CD4-positive, alpha-beta T cell (primary cell): ENCODE measurements at regions not wholly inside any gene's neighbourhood (a gene's known extent, or its start where the extent isn't known, plus 50 kb on each side); places are given as distances from the start of the nearest gene placed in this dataset.

ENCODE experiments used
- ATAC-seq: fragments of 200-7000 bp; cut with Tn5 transposase; one replicate; pipeline ENCODE4 v1.10.0; 2022; ENCODE audit warnings: mild to moderate bottlenecking; ENCODE audit not compliant: poor library complexity
- CTCF ChIA-PET: fragments of 350-600 bp; sonication (Branson Sonifier 250); formaldehyde crosslinking; loops from one replicate; lab custom pipeline; 2021; ENCODE audit warnings: antibody characterized with exemption, inconsistent platforms; lab: Charles Lee
- POLR2A ChIA-PET: fragments of 350-600 bp; sonication (Branson Sonifier 250); formaldehyde crosslinking; loops from one replicate; lab custom pipeline; 2021; ENCODE audit warnings: antibody characterized with exemption, inconsistent platforms; lab: Charles Lee
- DNase-seq, 14 experiments: peaks; one replicate each; pipeline ENCODE4 v3.0.0-alpha.2; 2013 to 2020; ENCODE audit warnings: mixed read lengths in 2 of 14
- H3K27ac ChIP-seq, 2 donors: one replicate each; pipeline versions ENCODE4 v1.5.1 to v1.7.0; 2013; ENCODE audit warnings: low read length in 2 of 2, low read depth in 1 of 2, mild to moderate bottlenecking in 1 of 2
- H3K27me3 ChIP-seq, 2 experiments: 1 replicate in 1 of 2; 2 replicates in 1 of 2; pipeline versions ENCODE4 v1.6.1 to v1.7.0; 2013; ENCODE audit warnings: low read length in 2 of 2, control low read depth in 1 of 2, mild to moderate bottlenecking in 1 of 2, moderate library complexity in 1 of 2; ENCODE audit not compliant: insufficient read depth in 2 of 2, control insufficient read depth in 1 of 2
- H3K36me3 ChIP-seq: one replicate; pipeline ENCODE4 v1.6.1; 2013; ENCODE audit warnings: low read length, control low read depth; ENCODE audit not compliant: insufficient read depth
- H3K4me1 ChIP-seq: one replicate; pipeline ENCODE4 v1.6.1; 2013; ENCODE audit warnings: low read length, control low read depth; ENCODE audit not compliant: insufficient read depth
- H3K4me3 ChIP-seq: one replicate; pipeline ENCODE4 v1.5.1; 2013; ENCODE audit warnings: mild to moderate bottlenecking, low read length, moderate library complexity
- H3K9me3 ChIP-seq, 2 experiments: 1 replicate in 1 of 2; 2 replicates in 1 of 2; pipeline versions ENCODE4 v1.6.1 to v1.7.0; 2013; ENCODE audit warnings: low read length in 2 of 2, mild to moderate bottlenecking in 2 of 2, control low read depth in 1 of 2, moderate library complexity in 1 of 2; ENCODE audit not compliant: control insufficient read depth in 1 of 2, insufficient read depth in 1 of 2
- H3K27ac Mint-ChIP-seq: one replicate; pipeline ENCODE4 v1.8.0; 2020; ENCODE audit warnings: mixed read lengths
- H3K27me3 Mint-ChIP-seq: one replicate; pipeline ENCODE4 v1.8.0; 2021; ENCODE audit warnings: mixed read lengths
- H3K36me3 Mint-ChIP-seq: one replicate; pipeline ENCODE4 v1.8.0; 2021; ENCODE audit warnings: low read depth, mixed read lengths
- H3K4me1 Mint-ChIP-seq: one replicate; pipeline ENCODE4 v1.8.0; 2021; ENCODE audit warnings: low read depth, mixed read lengths
- H3K4me3 Mint-ChIP-seq: one replicate; pipeline ENCODE4 v1.8.0; 2020; ENCODE audit warnings: mild to moderate bottlenecking, mixed read lengths
- H3K9me3 Mint-ChIP-seq: one replicate; pipeline ENCODE4 v1.8.0; 2020; ENCODE audit warnings: mixed read lengths
- intact Hi-C, 2 experiments: fragments of 100-400 bp; cut with DNase I in 1 of 2; cut with micrococcal nuclease in 1 of 2; formaldehyde crosslinking; loops; one replicate each; pipeline versions ENCODE4 v1.15.1 to v1.9.0; 2023 to 2025; cut with DNase I, micrococcal nuclease
- TF ChIP-seq, protein P1 (sequence below): fragments of 200-600 bp; IDR thresholded peaks from one replicate; pipeline ENCODE4 v1.8.0; 2022; ENCODE audit warnings: antibody characterized with exemption, mild to moderate bottlenecking

DNA sequence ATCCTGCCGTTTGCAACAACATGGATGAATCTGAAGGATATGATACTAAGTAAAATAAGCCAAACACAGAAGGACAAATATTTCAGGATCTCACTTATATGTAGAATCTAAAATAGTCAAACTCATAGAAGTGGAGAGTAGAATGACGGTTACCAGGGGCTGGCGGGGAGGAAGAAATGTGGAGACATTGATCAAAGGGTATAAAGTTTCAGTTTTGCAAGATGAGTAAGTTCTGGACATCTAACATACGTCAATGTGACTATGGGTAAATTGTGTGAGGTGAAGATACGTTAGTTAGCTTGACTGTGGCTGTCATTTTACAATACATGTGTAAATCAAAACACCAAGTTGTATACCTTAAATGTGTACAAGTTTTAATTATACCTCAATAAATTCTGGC, 200.3 kb downstream of the SNX18 start:
- no peak overlapping the region for H3K27ac Mint-ChIP-seq
- H3K4me1 ChIP-seq = peaks cover 3% of the 10 kb centered on the region

GRCh38 chr5:54717459-54717858, 199.9 kb downstream of the SNX18 start:
- ATAC-seq (no peak), DNase-seq (peak in 1 of 14 experiments; percentile 31)
- no peaks in the 10 kb centered on the region for H3K27me3 ChIP-seq
- H3K4me3 ChIP-seq = no peak overlapping the region
- Mint-ChIP-seq H3K9me3 (peaks cover 2% of the 10 kb centered on the region), H3K27me3 (peaks cover 6% of the 10 kb centered on the region), H3K27ac (no peak overlapping the region), H3K4me3 (no peak overlapping the region), H3K4me1 (peaks cover 7% of the 10 kb centered on the region), H3K36me3 (no peaks in the 10 kb centered on the region)
- POLR2A ChIA-PET = no interaction called here
- TF ChIP-seq, protein P1, sequence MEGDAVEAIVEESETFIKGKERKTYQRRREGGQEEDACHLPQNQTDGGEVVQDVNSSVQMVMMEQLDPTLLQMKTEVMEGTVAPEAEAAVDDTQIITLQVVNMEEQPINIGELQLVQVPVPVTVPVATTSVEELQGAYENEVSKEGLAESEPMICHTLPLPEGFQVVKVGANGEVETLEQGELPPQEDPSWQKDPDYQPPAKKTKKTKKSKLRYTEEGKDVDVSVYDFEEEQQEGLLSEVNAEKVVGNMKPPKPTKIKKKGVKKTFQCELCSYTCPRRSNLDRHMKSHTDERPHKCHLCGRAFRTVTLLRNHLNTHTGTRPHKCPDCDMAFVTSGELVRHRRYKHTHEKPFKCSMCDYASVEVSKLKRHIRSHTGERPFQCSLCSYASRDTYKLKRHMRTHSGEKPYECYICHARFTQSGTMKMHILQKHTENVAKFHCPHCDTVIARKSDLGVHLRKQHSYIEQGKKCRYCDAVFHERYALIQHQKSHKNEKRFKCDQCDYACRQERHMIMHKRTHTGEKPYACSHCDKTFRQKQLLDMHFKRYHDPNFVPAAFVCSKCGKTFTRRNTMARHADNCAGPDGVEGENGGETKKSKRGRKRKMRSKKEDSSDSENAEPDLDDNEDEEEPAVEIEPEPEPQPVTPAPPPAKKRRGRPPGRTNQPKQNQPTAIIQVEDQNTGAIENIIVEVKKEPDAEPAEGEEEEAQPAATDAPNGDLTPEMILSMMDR = no peak
- no peak overlapping the region for H3K27ac ChIP-seq
- H3K36me3 ChIP-seq = no peaks in the 10 kb centered on the region
- CTCF ChIA-PET = no interaction called here
- intact Hi-C loops = no loop called here
- no peaks in the 10 kb centered on the region for H3K9me3 ChIP-seq
- peaks cover 3% of the 10 kb centered on the region for H3K4me1 ChIP-seq

More for the DNA sequence above, 200.3 kb downstream of the SNX18 start:
- ChIA-PET POLR2A (no interaction called here), CTCF (no interaction called here)
- H3K36me3 Mint-ChIP-seq = no peaks in the 10 kb centered on the region
- Histone ChIP-seq H3K4me3 (no peak overlapping the region), H3K27me3 (no peaks in the 10 kb centered on the region), H3K27ac (no peak overlapping the region), H3K9me3 (no peaks in the 10 kb centered on the region), H3K36me3 (no peaks in the 10 kb centered on the region)
- intact Hi-C loops = no loop called here
- ATAC-seq (peak; percentile 51), DNase-seq (peak in 1 of 14 experiments; percentile 23)
- H3K4me1 Mint-ChIP-seq = peaks cover 7% of the 10 kb centered on the region
- no peak overlapping the region for H3K4me3 Mint-ChIP-seq
- peaks cover 2% of the 10 kb centered on the region for H3K9me3 Mint-ChIP-seq
- TF ChIP-seq, protein P1 = no peak
- peaks cover 6% of the 10 kb centered on the region for H3K27me3 Mint-ChIP-seq

DNA sequence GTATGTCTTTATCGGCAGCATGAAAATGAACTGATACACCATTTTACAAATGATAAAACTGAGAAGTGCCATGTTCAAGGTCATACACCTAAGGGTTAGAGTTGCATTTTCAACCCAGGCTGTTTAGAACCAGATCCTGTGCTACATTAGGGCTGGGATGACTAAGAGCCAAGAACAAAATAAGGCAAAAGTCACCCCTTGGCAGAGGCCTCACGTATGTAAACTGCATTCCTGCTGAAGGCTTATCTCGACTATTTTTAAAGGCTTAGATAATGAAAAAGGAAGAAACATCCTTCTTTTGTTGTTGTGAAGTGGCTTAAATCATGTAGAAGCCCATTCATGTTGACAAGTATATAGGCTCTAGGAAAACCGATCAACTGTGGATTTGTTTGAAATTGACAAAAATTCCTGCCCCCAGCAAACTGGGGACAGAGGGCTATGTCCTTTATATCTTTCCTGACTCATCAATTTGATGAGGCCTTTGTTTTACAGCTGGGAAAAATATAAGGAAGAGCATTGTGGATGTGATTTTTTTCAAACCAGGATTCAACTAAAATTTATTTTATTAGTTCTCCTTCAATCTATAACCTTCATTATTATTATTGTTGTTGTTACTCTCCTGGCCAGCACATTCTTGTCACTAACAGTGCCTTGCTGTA, 196.5 kb downstream of the SNX18 start:
- peaks cover 7% of the 10 kb centered on the region for H3K4me1 Mint-ChIP-seq
- DNase-seq = no peak
- no peaks in the 10 kb centered on the region for H3K36me3 Mint-ChIP-seq
- Histone ChIP-seq H3K4me3 (no peak overlapping the region), H3K4me1 (peaks cover 3% of the 10 kb centered on the region), H3K36me3 (no peaks in the 10 kb centered on the region), H3K27me3 (no peaks in the 10 kb centered on the region), H3K9me3 (no peaks in the 10 kb centered on the region), H3K27ac (no peak overlapping the region)
- H3K27ac Mint-ChIP-seq = no peak overlapping the region
- POLR2A ChIA-PET = no interaction called here
- ATAC-seq = no peak
- no peak overlapping the region for H3K4me3 Mint-ChIP-seq
- H3K9me3 Mint-ChIP-seq = peaks cover 2% of the 10 kb centered on the region
- intact Hi-C loops = no loop called here
- TF ChIP-seq, protein P1 = no peak
- peaks cover 6% of the 10 kb centered on the region for H3K27me3 Mint-ChIP-seq
- CTCF ChIA-PET = no interaction called here
